NCI-H345 treated with DMSO at 0.1 percent for 48 hours (cell line): ENCODE measurements at regions not wholly inside any gene's neighbourhood (a gene's known extent, or its start where the extent isn't known, plus 50 kb on each side); places are given as distances from the start of the nearest gene placed in this dataset.
"Not testable (repeated sequence)": the region's sequence is repeated elsewhere in the genome, so short reads cannot be mapped to it uniquely, and the experiment has no call there.

Experiments
- DNase-seq: peaks from one replicate; lab custom pipeline; 2025; ENCODE audit not compliant: unreplicated experiment; lab: John Stamatoyannopoulos, UW

DNA sequence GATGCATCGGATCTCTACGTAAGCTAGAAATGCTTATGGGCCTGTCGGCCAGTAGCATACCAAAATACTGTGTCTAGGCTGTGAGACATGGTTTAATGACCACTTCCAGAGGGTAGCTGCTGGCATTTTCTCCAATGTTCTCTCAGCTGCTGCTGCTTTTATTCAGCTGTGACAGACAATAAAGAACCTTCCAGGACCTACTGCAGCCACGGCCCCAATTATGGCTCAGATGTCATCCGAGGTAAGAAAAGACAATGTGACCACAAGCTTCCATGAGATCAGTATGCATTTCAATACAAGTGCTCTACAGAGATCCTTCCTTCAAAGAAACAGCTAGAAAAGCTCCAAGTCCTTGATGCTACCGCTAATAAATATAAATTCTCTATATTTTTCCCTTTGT is 256.2 kb downstream of the SDHAF3 start:
- no peak for DNase-seq

GRCh38 chr7:97377713-97378112 is 260.2 kb downstream of the SDHAF3 start:
- DNase-seq = no peak

DNA sequence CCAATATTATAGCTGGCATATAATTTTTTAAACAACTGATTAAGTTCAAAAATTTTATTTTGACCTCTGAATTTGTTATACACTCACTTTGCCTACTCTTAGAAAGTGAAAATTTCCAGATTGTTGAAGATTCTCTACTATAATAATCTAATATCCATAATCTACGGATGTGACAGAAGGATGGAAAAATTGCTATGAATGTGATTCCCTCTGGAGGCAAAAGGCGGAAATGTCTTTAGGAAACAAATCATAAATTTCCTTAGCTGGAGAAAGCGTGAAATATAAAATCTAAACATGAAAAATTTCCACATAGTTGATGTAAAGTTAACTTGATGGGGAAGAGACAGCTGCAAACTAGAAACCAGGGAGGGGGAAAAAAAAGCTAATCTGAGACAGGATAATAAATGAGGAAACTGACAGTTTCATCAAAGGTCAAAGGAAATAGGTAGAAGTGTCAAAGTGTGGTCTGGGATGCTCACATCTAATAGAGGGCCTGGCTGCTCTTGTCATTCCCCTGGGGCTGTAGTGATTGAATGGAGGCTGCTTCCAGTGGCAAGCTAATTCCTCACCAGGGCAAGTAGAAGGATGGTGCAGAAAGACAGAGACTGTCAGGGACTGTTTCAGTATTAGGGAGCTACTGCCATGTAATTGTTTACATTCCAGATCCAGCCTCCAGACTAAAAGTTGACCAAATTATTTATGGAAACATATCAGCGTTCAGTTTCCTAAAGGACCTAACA is 264.5 kb downstream of the SDHAF3 start:
- no peak for DNase-seq

DNA sequence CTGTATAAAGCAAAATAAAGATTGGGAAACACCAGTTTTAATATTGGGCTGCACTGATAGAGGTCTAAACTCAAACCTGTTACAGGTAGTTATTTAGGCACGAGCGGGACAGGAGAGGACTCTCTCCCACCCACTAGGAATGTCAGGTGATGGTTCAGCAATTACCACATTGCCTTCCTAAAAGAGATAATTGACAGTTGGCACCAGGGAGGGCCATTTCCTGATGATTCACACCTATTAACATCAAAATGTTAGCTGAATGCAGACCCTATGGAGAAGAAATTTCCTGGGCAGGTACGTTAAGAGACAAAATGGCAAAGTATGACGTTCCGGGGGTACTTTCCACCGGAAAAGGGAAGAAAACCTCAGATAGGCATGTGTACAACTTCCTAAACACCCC is 272.6 kb downstream of the SDHAF3 start:
- no peak for DNase-seq

- no peak for DNase-seq
Measured at GRCh38 chr7:97390915-97391593, 273.6 kb downstream of the SDHAF3 start.

GRCh38 chr7:97401398-97401797 is 283.9 kb downstream of the SDHAF3 start:
- no peak for DNase-seq

GRCh38 chr7:97405835-97406234 is 288.3 kb downstream of the SDHAF3 start:
- no peak for DNase-seq

- DNase-seq = no peak
Measured at GRCh38 chr7:97407106-97407505, 289.6 kb downstream of the SDHAF3 start.

GRCh38 chr7:97409346-97409745 is 291.8 kb downstream of the SDHAF3 start:
- DNase-seq = no peak

GRCh38 chr7:97418312-97418711 is 300.8 kb downstream of the SDHAF3 start:
- DNase-seq = no peak

DNA sequence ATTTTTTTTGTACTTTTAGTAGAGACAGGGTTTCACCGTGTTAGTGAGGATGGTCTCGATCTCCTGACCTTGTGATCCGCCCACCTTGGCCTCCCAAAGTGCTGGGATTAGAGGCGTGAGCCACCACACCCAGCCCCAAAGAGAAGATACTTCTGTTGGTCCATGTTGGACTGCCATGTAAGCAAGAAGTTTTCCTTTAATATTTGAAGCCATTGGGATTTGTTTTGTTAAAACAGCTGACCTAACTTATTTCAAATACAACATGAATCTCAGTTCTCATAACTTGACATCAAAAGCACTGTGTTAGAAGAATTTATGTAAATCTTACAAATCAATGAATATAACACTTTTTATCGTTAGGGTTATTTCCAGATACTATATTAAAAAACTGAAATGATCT is 302.4 kb downstream of the SDHAF3 start:
- no peak for DNase-seq

- no peak for DNase-seq
Measured at GRCh38 chr7:97421307-97421930, 303.9 kb downstream of the SDHAF3 start.

GRCh38 chr7:97422046-97422445 is 304.5 kb downstream of the SDHAF3 start:
- DNase-seq = no peak

GRCh38 chr7:97430006-97430405 is 301.9 kb upstream of the TAC1 start:
- DNase-seq = no peak

DNA sequence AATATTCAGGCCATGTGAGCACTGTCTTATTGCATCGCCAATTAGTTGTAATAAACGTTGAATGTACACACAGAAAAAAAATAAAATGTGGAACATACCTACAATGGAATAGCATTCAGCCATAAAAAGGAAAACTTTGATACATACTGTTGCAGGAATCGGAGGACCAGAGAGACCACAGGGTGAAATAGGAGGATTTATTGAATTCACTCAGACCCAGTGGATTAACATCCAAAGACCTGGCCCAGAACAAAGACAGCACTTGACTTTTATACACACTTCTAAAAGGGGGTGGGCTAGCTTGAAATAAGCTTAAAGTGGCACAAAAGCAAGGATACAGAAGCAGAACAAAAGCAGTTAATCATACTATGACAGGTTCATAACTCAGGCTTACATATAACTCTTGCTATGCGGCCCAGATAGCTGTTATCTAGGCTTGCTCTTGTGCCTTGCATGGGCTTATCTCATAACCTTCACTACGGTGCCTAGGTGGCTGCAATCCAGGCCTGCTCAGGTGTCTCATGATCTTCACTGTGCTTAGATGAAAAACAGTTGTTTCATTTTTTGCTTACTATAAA is 292.2 kb upstream of the TAC1 start:
- DNase-seq = no peak

DNA sequence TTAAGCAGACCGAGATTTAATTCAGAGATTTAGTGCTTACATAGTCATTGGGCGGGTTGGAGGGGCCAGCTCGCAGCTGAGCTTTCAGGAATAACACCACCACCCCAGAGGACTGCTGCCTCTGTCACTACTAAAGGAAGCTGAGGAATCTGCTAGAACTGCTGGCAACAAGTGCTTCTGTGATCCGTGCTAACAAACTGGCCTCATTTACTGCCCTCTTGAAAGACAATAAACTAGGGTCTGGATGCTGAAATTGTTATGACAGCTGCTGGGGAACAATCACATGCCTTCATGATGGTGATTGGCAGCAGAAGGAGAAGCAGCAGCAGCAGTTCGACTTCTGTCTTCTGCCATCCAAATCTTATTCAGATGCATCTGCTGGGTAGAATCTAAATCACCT is 285.5 kb upstream of the TAC1 start:
- no peak for DNase-seq

DNA sequence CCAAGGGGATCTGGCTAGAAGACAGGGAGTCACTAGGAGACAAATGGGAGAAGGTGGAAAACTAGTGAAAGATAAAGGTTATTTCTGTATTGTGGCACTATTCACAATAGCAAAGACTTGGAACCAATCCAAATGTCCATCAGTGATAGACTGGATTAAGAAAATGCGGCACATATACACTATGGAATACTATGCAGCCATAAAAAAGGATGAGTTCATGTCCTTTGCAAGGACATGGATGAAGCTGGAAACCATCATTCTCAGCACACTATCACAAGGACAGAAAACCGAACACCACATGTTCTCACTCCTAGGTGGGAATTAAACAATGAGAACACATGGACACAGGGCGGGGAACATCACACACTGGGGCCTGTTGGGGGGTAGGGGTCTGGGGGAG is 282.4 kb upstream of the TAC1 start:
- DNase-seq = not testable (repeated sequence)

GRCh38 chr7:97450516-97450915 is 281.4 kb upstream of the TAC1 start:
- no peak for DNase-seq

DNA sequence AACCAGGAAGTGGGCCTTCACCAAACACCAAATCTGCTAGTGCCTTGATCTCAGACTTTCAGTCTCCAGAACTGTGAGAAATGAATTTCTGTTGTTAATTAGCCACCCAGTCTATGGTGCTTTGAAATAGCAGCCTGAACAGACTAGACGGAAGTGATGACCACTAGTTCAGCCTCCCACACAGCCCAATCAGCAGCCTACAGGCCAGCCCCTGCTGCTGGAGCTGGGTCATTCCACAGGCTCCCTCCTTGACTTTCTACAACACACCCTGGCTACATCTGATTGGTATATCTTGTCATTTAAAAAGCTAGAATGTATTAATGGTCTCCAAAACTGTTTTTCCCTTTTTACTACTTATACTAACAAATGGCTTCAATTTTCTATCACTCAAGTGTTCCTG is 277.2 kb upstream of the TAC1 start:
- no peak for DNase-seq

GRCh38 chr7:97457054-97457453 is 274.8 kb upstream of the TAC1 start:
- no peak for DNase-seq

DNA sequence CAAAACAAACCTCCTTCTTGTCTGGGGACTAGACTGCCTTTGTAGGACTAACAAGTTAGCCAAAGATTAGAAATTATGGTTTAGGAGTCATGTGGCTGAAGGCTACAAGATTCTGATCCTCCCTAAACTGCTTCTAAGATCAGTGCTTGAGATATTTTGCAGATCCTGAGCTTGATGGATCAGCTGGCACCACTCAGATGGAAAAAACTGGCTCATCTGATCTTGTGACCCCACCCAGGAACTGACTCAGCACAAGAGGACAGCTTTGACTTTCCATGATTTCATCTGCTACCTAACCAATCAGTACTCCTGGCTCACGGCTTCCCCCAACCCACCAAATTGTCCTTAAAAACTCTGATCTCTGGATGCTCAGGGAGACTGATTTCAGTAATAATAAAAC is 271.5 kb upstream of the TAC1 start:
- DNase-seq = no peak

DNA sequence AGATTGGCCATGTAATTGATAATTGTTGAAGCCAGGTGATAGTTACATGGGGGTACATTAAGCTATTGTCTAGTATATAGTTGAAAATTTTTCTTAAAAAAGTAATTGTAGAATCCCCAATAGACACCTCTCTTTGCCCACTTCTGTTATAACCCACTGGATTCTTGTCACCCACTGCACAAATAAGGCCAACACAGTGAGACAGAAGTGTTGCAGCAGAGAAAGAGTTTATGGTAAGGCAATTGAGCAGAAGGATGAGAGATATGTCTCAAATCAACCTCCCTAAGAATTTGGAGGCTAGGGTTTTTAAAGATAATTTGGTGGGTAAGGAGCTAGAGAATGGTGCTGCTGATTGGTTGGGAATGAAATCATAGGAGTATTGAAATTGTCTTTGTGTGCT is 270.3 kb upstream of the TAC1 start:
- no peak for DNase-seq
